OCI-LY7 (cell line): ENCODE measurements at regions not wholly inside any gene's neighbourhood (a gene's known extent, or its start where the extent isn't known, plus 50 kb on each side); places are given as distances from the start of the nearest gene placed in this dataset.
A peak's percentile ranks its signal among the peaks of the same experiment; 100 is the strongest.
"Not testable (repeated sequence)": the region's sequence is repeated elsewhere in the genome, so short reads cannot be mapped to it uniquely, and the experiment has no call there.

Experiments
- BruUV-seq: library from RNA; stranded (reverse); fragments of 400-500 nt; replicated peaks from 2 replicates; lab custom pipeline; 2021; lab: Mats Ljungman, UMichigan
- CTCF ChIA-PET: fragments of 300-600 bp; sonication (Branson Sonifier 250); formaldehyde crosslinking; loops from one replicate; lab custom pipeline; 2022; ENCODE audit warnings: antibody characterized with exemption; ENCODE audit not compliant: unreplicated experiment; lab: Charles Lee
- POLR2A ChIA-PET: fragments of 300-600 bp; sonication (Branson Sonifier 250); formaldehyde crosslinking; loops from one replicate; lab custom pipeline; 2022; ENCODE audit warnings: antibody characterized with exemption; lab: Charles Lee
- DNase-seq: peaks from one replicate; pipeline ENCODE4 v3.0.0-alpha.2; 2015; ENCODE audit warnings: low spot score
- H2AFZ ChIP-seq: fragments of 200-600 bp; sonication (generic), shearing (Covaris generic); 2 replicates; pipeline ENCODE4 v1.6.1; 2014; ENCODE audit warnings: mild to moderate bottlenecking, antibody characterized with exemption, low read length, moderate library complexity
- H3K27ac ChIP-seq: fragments of 200-600 bp; sonication (generic); 2 replicates; pipeline ENCODE4 v1.5.1; 2014; ENCODE audit warnings: mixed run types, low read depth, mild to moderate bottlenecking, moderate library complexity, low read length, inconsistent platforms; ENCODE audit not compliant: poor library complexity, severe bottlenecking
- H3K36me3 ChIP-seq: fragments of 200-600 bp; sonication (generic); 2 replicates; pipeline ENCODE4 v1.6.1; 2014; ENCODE audit warnings: mild to moderate bottlenecking, antibody characterized with exemption, low read length, moderate library complexity, mixed read lengths; ENCODE audit not compliant: insufficient read depth
- H3K4me1 ChIP-seq: fragments of 200-600 bp; sonication (generic); 2 replicates; pipeline ENCODE4 v1.5.1; 2014; ENCODE audit warnings: mild to moderate bottlenecking, low read length; ENCODE audit not compliant: insufficient read depth, poor library complexity, severe bottlenecking
- H3K4me2 ChIP-seq: fragments of 200-600 bp; sonication (generic); 2 replicates; pipeline ENCODE4 v1.6.1; 2014; ENCODE audit warnings: mild to moderate bottlenecking, low read length
- H3K4me3 ChIP-seq: fragments of 200-600 bp; sonication (generic); 2 replicates; pipeline ENCODE4 v1.5.1; 2014; ENCODE audit warnings: mild to moderate bottlenecking, low read depth, low read length; ENCODE audit not compliant: poor library complexity, severe bottlenecking
- H3K79me2 ChIP-seq: fragments of 200-600 bp; sonication (generic); 2 replicates; pipeline ENCODE4 v1.6.1; 2016; ENCODE audit warnings: low read depth, mild to moderate bottlenecking, low read length, moderate library complexity, mixed read lengths; ENCODE audit not compliant: insufficient read depth
- H3K9me2 ChIP-seq: fragments of 200-600 bp; sonication (generic); 2 replicates; pipeline ENCODE4 v1.6.1; 2016; ENCODE audit warnings: mild to moderate bottlenecking, low read length, mixed read lengths; ENCODE audit not compliant: insufficient read depth
- H3K9me3 ChIP-seq: fragments of 200-600 bp; sonication (generic); 2 replicates; pipeline ENCODE4 v1.6.1; 2014; ENCODE audit warnings: mild to moderate bottlenecking, mixed run types, low read length, mixed read lengths
- H4K20me1 ChIP-seq: fragments of 200-600 bp; sonication (generic); 2 replicates; pipeline ENCODE4 v1.6.1; 2014; ENCODE audit warnings: mild to moderate bottlenecking, antibody characterized with exemption, low read length, moderate library complexity, mixed read lengths; ENCODE audit not compliant: insufficient read depth
- CTCF ChIP-seq: fragments of 200-600 bp; sonication (generic); conservative IDR thresholded peaks from 2 replicates; pipeline ENCODE4 v1.5.1; 2014; ENCODE audit warnings: mild to moderate bottlenecking, antibody characterized with exemption, low read length, moderate library complexity, mixed read lengths
- EZH2phosphoT487 ChIP-seq: fragments of 200-600 bp; sonication (generic); IDR thresholded peaks from 2 replicates; pipeline ENCODE4 v1.6.1; 2018; ENCODE audit warnings: low read depth, borderline replicate concordance, mild to moderate bottlenecking, mixed run types, antibody characterized with exemption, low read length, moderate library complexity, mixed read lengths
- intact Hi-C: fragments of 100-400 bp; cut with micrococcal nuclease; formaldehyde crosslinking; loops from one replicate; pipeline ENCODE4 v1.10.0; 2022; ENCODE audit not compliant: unreplicated experiment

GRCh38 chr5:56729488-56729887, 85.9 kb upstream of the MAP3K1 start:
- Histone ChIP-seq H3K27ac (peak overlapping the region; percentile 3), H3K4me3 (no peak overlapping the region), H3K9me2 (no peaks in the 10 kb centered on the region), H3K36me3 (no peaks in the 10 kb centered on the region), H3K9me3 (no peaks in the 10 kb centered on the region), H4K20me1 (no peaks in the 10 kb centered on the region), H3K4me2 (peak overlapping the region; percentile 39), H3K4me1 (peaks cover 39% of the 10 kb centered on the region), H2AFZ (peak overlapping the region; percentile 43; the same call in 1 of the 2 replicates), H3K79me2 (no peaks in the 10 kb centered on the region)
- ChIA-PET POLR2A (interaction anchor here (0.7 to 0.9 kb wide), 5 partner anchors 8 to 89 kb away, joined by 3 to 6 read pairs (median 4); no protein-coding TSS in a partner anchor), CTCF (interaction anchor here (0.8 kb wide), 1 partner anchor 59 kb away, joined by 3 read pairs; no protein-coding TSS in a partner anchor)
- peak; percentile 48 for DNase-seq
- intact Hi-C loops, result no loop called here
- no TSS peak for BruUV-seq
- TF ChIP-seq EZH2phosphoT487, result no peak
- no peak for TF ChIP-seq CTCF

DNA sequence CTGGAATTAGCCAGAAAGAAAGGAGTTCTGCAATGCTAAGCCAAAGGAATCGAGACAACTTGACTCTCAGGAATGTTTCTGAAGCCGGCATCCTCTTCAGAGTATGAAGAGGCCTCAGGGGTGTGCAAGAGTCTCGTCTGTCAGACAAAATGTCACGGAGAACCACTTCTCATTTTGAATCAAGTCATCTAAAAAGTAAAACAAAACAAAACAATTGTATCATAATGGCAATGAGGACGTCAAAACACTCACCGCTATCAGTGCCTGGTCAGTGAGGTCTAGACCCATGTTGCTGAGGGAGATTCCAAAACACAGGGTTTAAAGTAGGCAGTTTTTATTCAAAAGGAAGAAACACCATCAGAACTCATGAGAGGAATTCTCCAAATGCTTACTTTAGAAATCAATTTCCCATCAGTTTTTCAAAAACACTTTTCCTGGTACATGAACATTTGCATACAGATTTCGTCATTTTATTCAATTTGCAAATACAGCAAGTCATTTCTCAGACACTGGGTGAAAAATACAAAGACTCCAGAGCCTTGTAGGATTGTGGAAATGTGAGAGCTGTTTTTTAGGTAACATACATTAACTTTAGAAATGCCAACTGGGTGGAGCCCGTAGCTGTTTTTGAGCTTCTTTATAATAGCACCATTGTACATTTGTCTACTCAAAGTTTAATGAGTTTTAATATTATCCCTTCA, 89.5 kb upstream of the MAP3K1 start:
- no peak overlapping the region for H3K4me3 ChIP-seq
- no peak for DNase-seq
- H3K9me2 ChIP-seq, result no peaks in the 10 kb centered on the region
- BruUV-seq, result no TSS peak
- H3K4me1 ChIP-seq, result peaks cover 19% of the 10 kb centered on the region
- CTCF ChIA-PET, result no interaction called here
- intact Hi-C loops, result no loop called here
- H3K79me2 ChIP-seq, result no peaks in the 10 kb centered on the region
- no peaks in the 10 kb centered on the region for H4K20me1 ChIP-seq
- no peak overlapping the region for H3K4me2 ChIP-seq
- H2AFZ ChIP-seq, result 0 out of 2 replicates have a peak overlapping the region, but pooled peaks have one; percentile 7
- H3K27ac ChIP-seq, result no peak overlapping the region
- POLR2A ChIA-PET, result interaction anchor here (0.8 kb wide), 1 partner anchor 9 kb away, joined by 5 read pairs; no protein-coding TSS in a partner anchor
- no peaks in the 10 kb centered on the region for H3K36me3 ChIP-seq
- H3K9me3 ChIP-seq, result no peaks in the 10 kb centered on the region
- TF ChIP-seq CTCF (no peak), EZH2phosphoT487 (no peak)

GRCh38 chr5:56724857-56725256, 90.5 kb upstream of the MAP3K1 start:
- H4K20me1 ChIP-seq, POLR2A ChIA-PET, BruUV-seq, intact Hi-C loops, H3K9me2 ChIP-seq, DNase-seq, H3K9me3 ChIP-seq, H2AFZ ChIP-seq, H3K36me3 ChIP-seq, H3K27ac ChIP-seq, H3K79me2 ChIP-seq, CTCF ChIA-PET, H3K4me3 ChIP-seq, H3K4me2 ChIP-seq: not testable (repeated sequence)
- H3K4me1 ChIP-seq, result peaks cover 16% of the 10 kb centered on the region
